IPS-NIHi11 (cell line): ENCODE measurements at regions not wholly inside any gene's neighbourhood (a gene's known extent, or its start where the extent isn't known, plus 50 kb on each side); places are given as distances from the start of the nearest gene placed in this dataset.
"Not testable (repeated sequence)": the region's sequence is repeated elsewhere in the genome, so short reads cannot be mapped to it uniquely, and the experiment has no call there.

Experiments
- DNase-seq: peaks from one replicate; pipeline ENCODE4 v3.0.0; 2012; ENCODE audit warnings: mixed read lengths, low spot score

- DNase-seq, result no peak
Observed at GRCh38 chr12:20044351-20044750, 324.0 kb upstream of the PDE3A start.

- no peak for DNase-seq
Observed at GRCh38 chr12:20044846-20045245, 323.5 kb upstream of the PDE3A start.

- DNase-seq, result no peak
Observed at GRCh38 chr12:20047901-20048300, 320.4 kb upstream of the PDE3A start.

GRCh38 chr12:20050221-20050620 lies 318.1 kb upstream of the PDE3A start:
- DNase-seq, result no peak

- no peak for DNase-seq
Observed at GRCh38 chr12:20053782-20054181, 314.6 kb upstream of the PDE3A start.

GRCh38 chr12:20055856-20056255 lies 312.5 kb upstream of the PDE3A start:
- no peak for DNase-seq

- DNase-seq, result no peak
Observed at GRCh38 chr12:20057398-20057797, 310.9 kb upstream of the PDE3A start.

- DNase-seq, result no peak
Observed at GRCh38 chr12:20063116-20063515, 305.2 kb upstream of the PDE3A start.

GRCh38 chr12:20077618-20078017 lies 290.7 kb upstream of the PDE3A start:
- DNase-seq, result no peak

GRCh38 chr12:20089077-20089476 lies 279.3 kb upstream of the PDE3A start:
- DNase-seq, result no peak

- DNase-seq, result not testable (repeated sequence)
Observed at GRCh38 chr12:20093190-20093810, 275.0 kb upstream of the PDE3A start.

GRCh38 chr12:20096430-20096829 lies 271.9 kb upstream of the PDE3A start:
- no peak for DNase-seq

GRCh38 chr12:20097626-20098025 lies 270.7 kb upstream of the PDE3A start:
- no peak for DNase-seq

GRCh38 chr12:20099395-20100183 lies 268.7 kb upstream of the PDE3A start:
- DNase-seq, result no peak

GRCh38 chr12:20101046-20101445 lies 267.3 kb upstream of the PDE3A start:
- no peak for DNase-seq

GRCh38 chr12:20105943-20106342 lies 262.4 kb upstream of the PDE3A start:
- DNase-seq, result no peak

GRCh38 chr12:20109676-20110075 lies 258.7 kb upstream of the PDE3A start:
- no peak for DNase-seq

- DNase-seq, result not testable (repeated sequence)
Observed at GRCh38 chr12:20115371-20115770, 253.0 kb upstream of the PDE3A start.

- DNase-seq, result no peak
Observed at GRCh38 chr12:20119596-20120402, 248.5 kb upstream of the PDE3A start.

- DNase-seq, result no peak
Observed at GRCh38 chr12:20120403-20120725, 248.0 kb upstream of the PDE3A start.

GRCh38 chr12:20122274-20122673 lies 246.1 kb upstream of the PDE3A start:
- no peak for DNase-seq

- DNase-seq, result no peak
Observed at GRCh38 chr12:20123465-20123864, 244.9 kb upstream of the PDE3A start.

- DNase-seq, result no peak
Observed at GRCh38 chr12:20125276-20125798, 243.0 kb upstream of the PDE3A start.
